ENCODE measurements at regions not wholly inside any gene's neighbourhood (a gene's known extent, or its start where the extent isn't known, plus 50 kb on each side); places are given as distances from the start of the nearest gene placed in this dataset.
"Not testable (repeated sequence)": the region's sequence is repeated elsewhere in the genome, so short reads cannot be mapped to it uniquely, and the experiment has no call there.

DNA sequence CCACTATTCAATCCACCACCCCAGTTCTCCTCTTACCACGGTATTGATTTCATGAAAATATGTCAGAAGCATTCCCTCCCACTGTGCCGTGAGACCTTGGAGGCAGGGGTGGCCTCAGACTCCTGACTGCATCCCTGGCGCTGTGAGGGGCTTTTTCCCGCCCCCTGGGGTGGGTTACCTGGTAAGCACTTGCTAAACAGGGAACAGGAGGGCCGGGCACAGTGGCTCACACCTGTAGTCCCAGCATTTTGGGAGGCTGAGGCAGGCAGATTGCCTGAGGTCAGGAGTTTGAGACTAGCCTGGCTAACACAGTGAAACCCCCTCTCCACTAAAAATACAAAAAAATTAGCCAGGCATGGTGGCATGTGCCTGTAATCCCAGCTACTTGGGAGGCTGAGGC lies 80.5 kb downstream of the CPZ start:
- not testable (repeated sequence) for H3K27ac Mint-ChIP-seq; H3K4me1 Mint-ChIP-seq; DNase-seq; H3K9me3 Mint-ChIP-seq; ATAC-seq (replicated peaks); H3K36me3 Mint-ChIP-seq; H3K4me3 Mint-ChIP-seq
- H3K27me3 Mint-ChIP-seq: peaks cover 4 to 15% of the 10 kb centered on the region in 2 donors

DNA sequence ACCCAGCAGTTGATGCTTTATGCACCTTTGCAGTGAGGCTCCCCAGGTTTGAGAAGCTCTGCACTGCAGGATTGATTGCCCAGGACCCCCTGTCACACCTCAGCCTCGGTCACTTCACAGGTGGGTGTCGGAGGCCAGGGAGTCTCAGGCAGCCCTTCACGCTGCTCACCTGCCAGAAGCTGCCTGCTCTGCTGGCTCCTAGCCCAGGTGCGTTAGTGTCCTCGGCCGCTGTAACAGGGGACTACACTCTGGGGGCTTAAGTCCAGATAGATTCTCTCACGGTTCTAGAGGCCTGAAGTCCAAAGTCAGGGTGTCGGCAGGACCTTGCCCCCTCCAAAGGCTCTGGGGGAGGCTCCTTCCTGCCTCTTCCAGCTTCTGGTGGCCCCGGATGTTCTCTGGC lies 79.9 kb downstream of the CPZ start:
- Mint-ChIP-seq H3K36me3 (peaks cover 0 to 1% of the 10 kb centered on the region in 2 donors), H3K27ac (no peak overlapping the region), H3K4me1 (no peaks in the 10 kb centered on the region), H3K27me3 (peaks cover 4 to 15% of the 10 kb centered on the region in 2 donors), H3K4me3 (no peak overlapping the region), H3K9me3 (peaks cover 2 to 10% of the 10 kb centered on the region in 2 donors)
- no peak for ATAC-seq (replicated peaks)
- DNase-seq: no peak

DNA sequence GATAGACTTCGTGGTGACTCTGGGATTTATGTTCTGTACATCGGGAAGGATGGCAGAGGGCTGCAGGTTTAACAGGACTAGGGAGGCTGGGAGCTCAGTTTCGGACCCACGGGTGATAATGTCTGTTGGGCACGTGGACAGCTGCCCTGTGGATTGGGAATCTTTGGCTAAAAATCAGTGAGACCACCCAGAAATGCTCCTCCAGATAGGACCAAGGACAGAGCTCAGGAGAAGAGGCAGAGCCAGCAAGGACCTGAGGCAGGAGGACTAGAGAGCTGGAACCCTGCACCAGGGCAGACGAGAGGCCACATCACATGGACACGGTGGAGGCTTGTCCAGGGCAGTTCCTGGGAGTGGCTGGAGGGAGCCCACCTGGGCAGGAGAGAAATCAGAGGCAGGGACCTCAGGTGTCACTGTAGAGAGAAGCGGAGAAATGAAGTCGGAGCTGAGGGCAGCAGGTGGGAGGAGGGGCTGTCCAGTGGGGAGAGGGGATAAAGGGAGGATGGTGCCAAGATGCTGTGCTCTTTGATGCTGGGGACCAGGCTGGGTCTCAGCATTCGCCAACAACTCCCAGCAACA lies 79.2 kb downstream of the CPZ start:
- Mint-ChIP-seq H3K9me3 (peaks cover 2 to 9% of the 10 kb centered on the region in 2 donors), H3K4me3 (no peak overlapping the region), H3K27ac (no peak overlapping the region), H3K4me1 (no peaks in the 10 kb centered on the region), H3K27me3 (peaks cover 4 to 15% of the 10 kb centered on the region in 2 donors), H3K36me3 (peaks cover 0 to 1% of the 10 kb centered on the region in 2 donors)
- no peak for ATAC-seq (replicated peaks)
- no peak for DNase-seq
